GM10248 (cell line): ENCODE measurements at regions not wholly inside any gene's neighbourhood (a gene's known extent, or its start where the extent isn't known, plus 50 kb on each side); places are given as distances from the start of the nearest gene placed in this dataset.
"Not testable (repeated sequence)": the region's sequence is repeated elsewhere in the genome, so short reads cannot be mapped to it uniquely, and the experiment has no call there.

ENCODE experiments used
- CTCF ChIA-PET: fragments of 300-600 bp; sonication (Branson Sonifier 250); formaldehyde crosslinking; extraction: SDS; loops from one replicate; lab custom pipeline; 2021; ENCODE audit warnings: antibody characterized with exemption; lab: Yijun Ruan, JAX
- POLR2A ChIA-PET: fragments of 350-650 bp; sonication (Branson Sonifier 250); formaldehyde crosslinking; extraction: SDS; loops from one replicate; lab custom pipeline; 2020; ENCODE audit warnings: antibody characterized with exemption; lab: Yijun Ruan, JAX
- DNase-seq: peaks from one replicate; pipeline ENCODE4 v3.0.0; 2012; ENCODE audit errors: extremely low spot score
- TF ChIP-seq, protein P1 (sequence below): IDR thresholded peaks from 2 replicates; pipeline ENCODE4 v1.5.1; 2012; ENCODE audit warnings: mild to moderate bottlenecking, low read depth; ENCODE audit errors: extremely low read depth, missing control alignments, control extremely low read depth

DNA sequence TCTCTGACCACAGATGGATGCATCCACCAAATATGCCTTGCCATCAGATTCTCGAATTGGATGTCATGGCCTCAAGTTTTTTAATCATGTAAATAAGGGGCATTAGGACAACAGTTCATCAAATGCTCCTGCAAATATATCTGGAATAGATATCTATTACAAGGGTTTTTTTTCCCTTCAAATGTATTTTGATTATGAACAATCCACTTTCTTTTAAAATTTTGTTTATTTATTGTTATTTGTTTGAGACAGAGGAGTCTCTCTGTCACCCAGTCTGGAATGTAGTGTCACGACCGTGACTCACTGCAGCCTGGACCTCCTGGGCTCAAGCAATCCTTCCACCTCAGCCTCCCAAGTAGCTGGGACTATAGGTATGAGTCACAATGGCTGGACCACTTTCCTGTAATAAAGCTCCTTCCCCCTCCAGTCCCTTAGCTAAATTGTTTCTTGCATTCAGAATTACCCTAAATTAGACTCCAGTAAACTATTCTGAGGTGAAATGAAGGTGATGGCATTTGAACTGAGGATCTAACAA lies 1412.1 kb downstream of the EFNA5 start:
- TF ChIP-seq, protein P1, sequence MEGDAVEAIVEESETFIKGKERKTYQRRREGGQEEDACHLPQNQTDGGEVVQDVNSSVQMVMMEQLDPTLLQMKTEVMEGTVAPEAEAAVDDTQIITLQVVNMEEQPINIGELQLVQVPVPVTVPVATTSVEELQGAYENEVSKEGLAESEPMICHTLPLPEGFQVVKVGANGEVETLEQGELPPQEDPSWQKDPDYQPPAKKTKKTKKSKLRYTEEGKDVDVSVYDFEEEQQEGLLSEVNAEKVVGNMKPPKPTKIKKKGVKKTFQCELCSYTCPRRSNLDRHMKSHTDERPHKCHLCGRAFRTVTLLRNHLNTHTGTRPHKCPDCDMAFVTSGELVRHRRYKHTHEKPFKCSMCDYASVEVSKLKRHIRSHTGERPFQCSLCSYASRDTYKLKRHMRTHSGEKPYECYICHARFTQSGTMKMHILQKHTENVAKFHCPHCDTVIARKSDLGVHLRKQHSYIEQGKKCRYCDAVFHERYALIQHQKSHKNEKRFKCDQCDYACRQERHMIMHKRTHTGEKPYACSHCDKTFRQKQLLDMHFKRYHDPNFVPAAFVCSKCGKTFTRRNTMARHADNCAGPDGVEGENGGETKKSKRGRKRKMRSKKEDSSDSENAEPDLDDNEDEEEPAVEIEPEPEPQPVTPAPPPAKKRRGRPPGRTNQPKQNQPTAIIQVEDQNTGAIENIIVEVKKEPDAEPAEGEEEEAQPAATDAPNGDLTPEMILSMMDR = no peak
- ChIA-PET POLR2A (no interaction called here), CTCF (interaction anchor here (1.8 kb wide), 1 partner anchor 10 kb away, joined by 3 read pairs; no protein-coding TSS in a partner anchor)
- no peak for DNase-seq

DNA sequence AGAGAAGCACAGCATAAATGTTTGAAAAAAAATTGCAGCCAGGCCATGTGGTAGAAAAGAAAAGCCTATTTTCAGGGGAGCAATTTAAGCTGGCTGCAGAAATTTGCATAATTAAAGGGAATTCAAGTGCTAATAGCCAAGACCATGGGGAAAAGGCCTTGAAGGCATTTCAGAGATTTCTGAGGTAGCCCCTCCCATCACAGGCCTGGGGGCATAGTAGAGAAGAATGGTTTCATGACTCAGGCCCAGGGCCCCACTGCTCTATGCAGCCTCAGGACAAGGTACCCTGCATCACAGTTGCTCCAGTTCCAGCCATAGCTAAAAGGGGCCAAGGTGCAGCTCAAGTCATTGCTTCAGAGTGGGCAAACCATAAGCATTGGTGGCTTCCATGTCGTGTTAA lies 1416.0 kb downstream of the EFNA5 start:
- no peak for DNase-seq
- CTCF ChIA-PET = interaction anchor here (1.2 kb wide), 1 partner anchor 16 kb away, joined by 3 read pairs; no protein-coding TSS in a partner anchor
- POLR2A ChIA-PET = no interaction called here
- TF ChIP-seq, protein P1 = no peak

- CTCF ChIA-PET = interaction anchor here (3.1 kb wide), 1 partner anchor 14 kb away, joined by 7 read pairs; no protein-coding TSS in a partner anchor
- POLR2A ChIA-PET = not testable (repeated sequence)
Measured at GRCh38 chr5:106246044-106246745, 1424.5 kb downstream of the EFNA5 start.

GRCh38 chr5:106241409-106241808 lies 1429.3 kb downstream of the EFNA5 start:
- no peak for DNase-seq
- POLR2A ChIA-PET = no interaction called here
- CTCF ChIA-PET = no interaction called here
- TF ChIP-seq, protein P1 = no peak

More at GRCh38 chr5:106246044-106246745, 1424.5 kb downstream of the EFNA5 start:
- DNase-seq = not testable (repeated sequence)

GRCh38 chr5:106205916-106206571 lies 1464.7 kb downstream of the EFNA5 start:
- CTCF ChIA-PET = no interaction called here
- TF ChIP-seq, protein P1 = no peak

DNA sequence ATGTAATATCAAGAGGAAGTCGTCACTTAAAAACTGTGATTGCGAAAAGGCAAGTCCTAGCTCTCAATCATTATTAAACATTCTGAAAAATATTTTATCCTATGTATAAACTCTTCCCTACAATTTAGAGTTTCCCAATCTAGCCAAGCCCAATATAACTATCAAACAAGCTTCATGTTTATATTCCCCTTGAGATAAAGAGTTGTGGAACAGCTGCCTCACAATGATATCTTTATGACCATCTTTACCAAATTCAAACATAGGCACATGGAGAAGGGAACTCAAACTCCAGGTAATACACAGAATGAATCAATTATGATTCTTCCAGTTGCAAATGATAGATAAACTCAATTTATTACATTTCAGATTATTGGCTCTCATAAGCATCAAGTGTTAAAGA lies 1468.7 kb downstream of the EFNA5 start:
- POLR2A ChIA-PET = no interaction called here
- CTCF ChIA-PET = no interaction called here
- TF ChIP-seq, protein P1 = no peak
- DNase-seq = no peak

More at GRCh38 chr5:106205916-106206571, 1464.7 kb downstream of the EFNA5 start:
- no peak for DNase-seq
- POLR2A ChIA-PET = no interaction called here
